HepG2 (cell line): ENCODE measurements at regions not wholly inside any gene's neighbourhood (a gene's known extent, or its start where the extent isn't known, plus 50 kb on each side); places are given as distances from the start of the nearest gene placed in this dataset.

Experiments used
- ARNT ChIP-seq: fragments of 450-650 bp; IDR thresholded peaks from 2 replicates; pipeline ENCODE4 v1.6.1; 2017
- CCAR2 ChIP-seq: fragments of 200-400 bp; formaldehyde crosslinking; optimal IDR thresholded peaks from 2 replicates; pipeline ENCODE3; 2018; ENCODE audit warnings: low read depth, mild to moderate bottlenecking, low read length, moderate library complexity
- CTCF ChIP-seq: sonication (generic); formaldehyde crosslinking; IDR thresholded peaks from 2 replicates; pipeline ENCODE4 v1.5.0; 2020; ENCODE audit warnings: mild to moderate bottlenecking, missing genetic modification reagents, moderate library complexity
- PPARG ChIP-seq: conservative IDR thresholded peaks from 2 replicates; pipeline ENCODE4 v1.6.1; 2016; ENCODE audit warnings: missing biosample characterization, missing genetic modification reagents
- ZNF124 ChIP-seq: sonication (generic); formaldehyde crosslinking; IDR thresholded peaks from 2 replicates; pipeline ENCODE4 v1.4.0; 2020; ENCODE audit warnings: missing genetic modification reagents
- ZNF580 ChIP-seq: IDR thresholded peaks from 2 replicates; pipeline ENCODE4 v1.6.1; 2016; ENCODE audit warnings: low read depth, borderline replicate concordance

- TF ChIP-seq PPARG (CRISPR knock-in tag) = no peak
- TF ChIP-seq CTCF (CRISPR knock-in tag) = no peak
- no peak for TF ChIP-seq CCAR2
- no peak for TF ChIP-seq ZNF580 (CRISPR knock-in tag)
- TF ChIP-seq ARNT = no peak
- TF ChIP-seq ZNF124 = no peak
Measured at GRCh38 chrX:130531066-130531465, 129.3 kb downstream of the RBMX2 start.
